HepG2 (cell line): ENCODE measurements at regions not wholly inside any gene's neighbourhood (a gene's known extent, or its start where the extent isn't known, plus 50 kb on each side); places are given as distances from the start of the nearest gene placed in this dataset.
A peak's percentile ranks its signal among the peaks of the same experiment; 100 is the strongest.
"Not testable (repeated sequence)": the region's sequence is repeated elsewhere in the genome, so short reads cannot be mapped to it uniquely, and the experiment has no call there.

Source experiments
- ATAC-seq: fragments of 200-7000 bp; cut with Tn5 transposase; 3 replicates; pipeline ENCODE4 v1.9.1; 2020; ENCODE audit warnings: mild to moderate bottlenecking, moderate library complexity
- BruUV-seq: library from RNA; stranded (reverse); fragments of 400-500 nt; replicated peaks from 2 replicates; lab custom pipeline; 2021; lab: Mats Ljungman, UMichigan
- CTCF ChIA-PET: fragments of 300-600 bp; formaldehyde crosslinking; extraction: SDS; loops from one replicate; lab custom pipeline; 2021; ENCODE audit warnings: low total read pairs, inconsistent platforms, low intra/inter-chr PET ratio; lab: Yijun Ruan, JAX
- POLR2A ChIA-PET: fragments of 350-600 bp; sonication (Branson Sonifier 250); formaldehyde crosslinking; loops from one replicate; lab custom pipeline; 2020; ENCODE audit warnings: antibody characterized with exemption, inconsistent platforms; lab: Yijun Ruan, JAX
- DNase-seq: peaks from one replicate; pipeline ENCODE4 v3.0.0-alpha.2; 2015; ENCODE audit warnings: low spot score
- FAIRE-seq: peaks from 3 replicates; lab custom pipeline; 2011; peaks lifted over from hg19 to GRCh38; lab: Jason Lieb, UNC
- H2AFZ ChIP-seq: one replicate; pipeline ENCODE4 v1.6.1; 2011; ENCODE audit warnings: low read length, inconsistent platforms
- H3K27ac ChIP-seq: fragments of 300-600 bp; 3 replicates; pipeline ENCODE4 v1.8.0; 2011; ENCODE audit warnings: mixed run types, mild to moderate bottlenecking, mixed read lengths, low read length, inconsistent platforms; ENCODE audit not compliant: insufficient read depth; ENCODE audit errors: extremely low read length
- H3K27me3 ChIP-seq, 2 experiments: fragments of 200-600 bp in 1 of 2; 2 replicates in 1 of 2; 3 replicates in 1 of 2; pipeline versions ENCODE4 v1.6.0 to v1.8.0; 2011; ENCODE audit warnings: low read length in 2 of 2, mild to moderate bottlenecking in 2 of 2, moderate library complexity in 2 of 2, inconsistent platforms in 1 of 2; ENCODE audit not compliant: insufficient read depth in 2 of 2, control insufficient read depth in 1 of 2
- H3K36me3 ChIP-seq, 2 experiments: fragments of 200-600 bp in 1 of 2; replicated peaks in 1 of 2; 2 replicates in 1 of 2; 3 replicates in 1 of 2; pipeline versions ENCODE4 v1.5.1 to v1.8.0; 2011; ENCODE audit warnings: low read length in 2 of 2, inconsistent platforms in 1 of 2; ENCODE audit not compliant: insufficient read depth in 2 of 2, control insufficient read depth in 1 of 2
- H3K4me1 ChIP-seq: 2 replicates; pipeline ENCODE4 v1.5.1; 2012; ENCODE audit warnings: low read length, inconsistent platforms; ENCODE audit not compliant: insufficient read depth
- H3K4me2 ChIP-seq: 2 replicates; pipeline ENCODE4 v1.6.0; 2011; ENCODE audit warnings: low read depth, low read length, inconsistent platforms
- H3K4me3 ChIP-seq, 3 experiments: fragments of 200-600 bp in 1 of 3; sonication (generic), shearing (Covaris generic) in 1 of 3; replicated peaks in 1 of 3; 2 replicates each; pipeline ENCODE4 v1.5.1; 2011 to 2016; ENCODE audit warnings: low read length in 3 of 3, inconsistent platforms in 2 of 3, low read depth in 2 of 3, mild to moderate bottlenecking in 2 of 3, control low read depth in 1 of 3, mixed read lengths in 1 of 3; ENCODE audit not compliant: insufficient read depth in 1 of 3
- H3K79me2 ChIP-seq: one replicate; pipeline ENCODE4 v1.6.1; 2011; ENCODE audit warnings: low read length, inconsistent platforms; ENCODE audit not compliant: insufficient read depth
- H3K9ac ChIP-seq: 2 replicates; pipeline ENCODE4 v1.6.0; 2011; ENCODE audit warnings: mild to moderate bottlenecking, low read depth, low read length, inconsistent platforms; ENCODE audit not compliant: insufficient read depth
- H3K9me3 ChIP-seq: 2 replicates; pipeline ENCODE4 v1.5.1; 2012; ENCODE audit warnings: mild to moderate bottlenecking, low read length
- H4K20me1 ChIP-seq: 2 replicates; pipeline ENCODE4 v1.6.0; 2011; ENCODE audit warnings: inconsistent platforms, mild to moderate bottlenecking, low read length, moderate library complexity; ENCODE audit not compliant: insufficient read depth
- WGBS: methylation state at CpG from one replicate; pipeline ENCODE4 v1.1.6; 2017; ENCODE audit warnings: low lambda C conversion rate; 5-methylcytosine and 5-hydroxymethylcytosine counted together
- in situ Hi-C: cut with HindIII; loops from 2 replicates; pipeline ENCODE4 v1.10.0; 2017; ENCODE audit warnings: low pct_unique_long_range_greater_than_20kb; ENCODE audit not compliant: extremely low pct_ligation_motif_present
- intact Hi-C: fragments of 100-400 bp; cut with micrococcal nuclease; formaldehyde crosslinking; loops from one replicate; pipeline ENCODE4 v1.10.0; 2022; ENCODE audit not compliant: unreplicated experiment

DNA sequence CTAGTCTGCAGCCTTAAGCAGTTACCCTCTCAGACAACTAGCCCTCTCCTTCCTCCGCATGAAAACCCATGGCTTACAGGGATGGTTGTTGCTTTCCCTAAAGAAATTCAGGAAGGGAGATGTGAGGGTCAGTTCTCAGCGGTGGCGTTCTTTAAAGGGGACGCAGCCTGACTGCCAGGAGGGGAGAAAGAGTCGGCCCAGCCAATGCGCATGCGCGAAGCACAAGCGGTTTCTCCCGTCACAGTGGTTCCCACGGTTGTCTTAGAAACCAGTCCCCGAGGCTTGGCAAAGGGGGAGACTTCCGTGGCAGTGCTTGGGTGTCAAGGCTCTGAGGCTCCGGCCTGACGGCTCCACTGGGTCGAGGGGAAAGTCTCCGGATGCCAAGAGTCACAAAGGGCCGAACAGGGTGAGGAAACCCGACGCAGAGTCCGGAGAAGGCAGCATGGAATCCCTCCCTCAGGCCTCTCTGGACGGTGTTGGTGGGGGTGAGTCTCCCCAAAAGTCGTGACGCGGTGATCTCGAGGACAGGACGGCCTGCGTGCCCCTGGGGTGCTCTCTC, 140.8 kb upstream of the ANKRD20A1 start:
- H3K4me2 ChIP-seq, H3K9me3 ChIP-seq, CTCF ChIA-PET, H3K4me1 ChIP-seq, H3K36me3 ChIP-seq, in situ Hi-C loops, H3K27me3 ChIP-seq, H3K27ac ChIP-seq, intact Hi-C loops, FAIRE-seq, BruUV-seq, H3K4me3 ChIP-seq, H4K20me1 ChIP-seq, POLR2A ChIA-PET, H3K9ac ChIP-seq, DNase-seq, H2AFZ ChIP-seq, H3K79me2 ChIP-seq, ATAC-seq: not testable (repeated sequence)
- WGBS: no CpG with 5 or more reads among the region's 28 CpGs

DNA sequence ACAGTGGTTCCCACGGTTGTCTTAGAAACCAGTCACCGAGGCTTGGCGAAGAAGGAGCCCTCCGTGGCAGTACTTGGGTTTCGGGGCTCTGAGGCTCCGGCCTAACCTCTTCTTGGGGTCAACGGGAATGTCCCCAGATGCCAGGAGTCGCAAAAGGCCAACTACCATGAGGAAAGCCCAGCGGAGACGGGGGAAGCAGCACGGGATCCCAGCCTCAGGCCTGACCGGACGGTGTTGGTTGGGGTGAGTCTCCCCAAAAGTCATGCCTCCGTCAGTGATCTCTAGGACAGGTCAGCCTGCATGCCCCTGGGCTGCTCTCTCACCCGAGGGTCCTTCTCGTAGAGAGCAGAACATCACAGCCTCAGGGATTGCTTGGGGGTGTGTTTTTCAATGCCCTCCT, 138.2 kb upstream of the ANKRD20A1 start:
- intact Hi-C loops, DNase-seq, in situ Hi-C loops, H3K9ac ChIP-seq, H3K9me3 ChIP-seq, BruUV-seq, POLR2A ChIA-PET, H3K79me2 ChIP-seq, CTCF ChIA-PET, H3K4me3 ChIP-seq, H3K27ac ChIP-seq, H3K4me2 ChIP-seq, ATAC-seq, H2AFZ ChIP-seq, H3K4me1 ChIP-seq, H3K36me3 ChIP-seq, H3K27me3 ChIP-seq, FAIRE-seq, H4K20me1 ChIP-seq: not testable (repeated sequence)
- 76% methylated on average over 11 of the region's 16 CpGs for WGBS

DNA sequence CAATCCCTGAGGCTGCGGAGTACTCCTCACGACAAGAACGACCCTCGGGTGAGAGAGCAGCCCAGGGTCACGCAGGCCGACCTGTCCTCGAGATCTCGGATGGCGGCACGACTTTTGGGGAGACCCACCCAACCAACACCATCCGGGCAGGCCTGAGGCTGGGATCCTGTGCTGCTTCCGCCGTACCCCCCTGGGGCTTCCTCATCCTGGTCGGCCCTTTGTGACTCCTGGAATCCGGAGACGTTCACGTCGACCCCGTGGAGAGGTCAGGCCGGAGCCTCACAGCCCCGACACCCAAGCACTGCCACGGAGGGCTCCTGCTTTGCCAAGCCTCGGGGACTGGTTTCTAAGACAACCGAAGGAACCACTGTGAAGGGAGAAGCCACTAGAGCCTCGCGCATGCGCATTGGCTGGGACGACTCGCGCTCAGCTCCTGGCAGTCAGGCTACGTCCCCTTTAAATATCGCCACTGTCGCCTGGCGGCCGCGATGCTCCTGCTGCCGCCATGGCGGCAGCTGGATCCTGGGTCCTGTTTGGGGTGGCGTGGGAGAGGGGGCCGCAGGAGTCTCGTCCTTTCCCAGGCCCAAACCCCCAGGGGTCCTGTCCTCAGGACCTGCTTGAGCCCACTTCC, 136.2 kb upstream of the ANKRD20A1 start:
- H2AFZ ChIP-seq, H3K27me3 ChIP-seq, H3K79me2 ChIP-seq, POLR2A ChIA-PET, H3K4me2 ChIP-seq, CTCF ChIA-PET, H3K9ac ChIP-seq, H4K20me1 ChIP-seq, H3K4me3 ChIP-seq, H3K9me3 ChIP-seq, H3K27ac ChIP-seq, DNase-seq, H3K4me1 ChIP-seq, H3K36me3 ChIP-seq, in situ Hi-C loops, BruUV-seq, FAIRE-seq, intact Hi-C loops: not testable (repeated sequence)
- WGBS: no CpG with 5 or more reads among the region's 41 CpGs
- ATAC-seq: peak; percentile 81
